Panc1 (cell line): ENCODE measurements at regions not wholly inside any gene's neighbourhood (a gene's known extent, or its start where the extent isn't known, plus 50 kb on each side); places are given as distances from the start of the nearest gene placed in this dataset.

Experiments
- CTCF ChIP-seq: fragments of 450-650 bp; IDR thresholded peaks from 2 replicates; pipeline ENCODE4 v1.5.1; 2017; ENCODE audit warnings: mild to moderate bottlenecking
- TF ChIP-seq, protein P1 (sequence below), 2 experiments: IDR thresholded peaks; 2 replicates each; pipeline ENCODE4 v1.6.1; 2011 to 2012; ENCODE audit warnings: low read depth in 2 of 2, control low read depth in 1 of 2, low read length in 1 of 2, mild to moderate bottlenecking in 1 of 2, moderate library complexity in 1 of 2; ENCODE audit not compliant: insufficient read depth in 1 of 2

- no peak for TF ChIP-seq CTCF
- TF ChIP-seq, protein P1, sequence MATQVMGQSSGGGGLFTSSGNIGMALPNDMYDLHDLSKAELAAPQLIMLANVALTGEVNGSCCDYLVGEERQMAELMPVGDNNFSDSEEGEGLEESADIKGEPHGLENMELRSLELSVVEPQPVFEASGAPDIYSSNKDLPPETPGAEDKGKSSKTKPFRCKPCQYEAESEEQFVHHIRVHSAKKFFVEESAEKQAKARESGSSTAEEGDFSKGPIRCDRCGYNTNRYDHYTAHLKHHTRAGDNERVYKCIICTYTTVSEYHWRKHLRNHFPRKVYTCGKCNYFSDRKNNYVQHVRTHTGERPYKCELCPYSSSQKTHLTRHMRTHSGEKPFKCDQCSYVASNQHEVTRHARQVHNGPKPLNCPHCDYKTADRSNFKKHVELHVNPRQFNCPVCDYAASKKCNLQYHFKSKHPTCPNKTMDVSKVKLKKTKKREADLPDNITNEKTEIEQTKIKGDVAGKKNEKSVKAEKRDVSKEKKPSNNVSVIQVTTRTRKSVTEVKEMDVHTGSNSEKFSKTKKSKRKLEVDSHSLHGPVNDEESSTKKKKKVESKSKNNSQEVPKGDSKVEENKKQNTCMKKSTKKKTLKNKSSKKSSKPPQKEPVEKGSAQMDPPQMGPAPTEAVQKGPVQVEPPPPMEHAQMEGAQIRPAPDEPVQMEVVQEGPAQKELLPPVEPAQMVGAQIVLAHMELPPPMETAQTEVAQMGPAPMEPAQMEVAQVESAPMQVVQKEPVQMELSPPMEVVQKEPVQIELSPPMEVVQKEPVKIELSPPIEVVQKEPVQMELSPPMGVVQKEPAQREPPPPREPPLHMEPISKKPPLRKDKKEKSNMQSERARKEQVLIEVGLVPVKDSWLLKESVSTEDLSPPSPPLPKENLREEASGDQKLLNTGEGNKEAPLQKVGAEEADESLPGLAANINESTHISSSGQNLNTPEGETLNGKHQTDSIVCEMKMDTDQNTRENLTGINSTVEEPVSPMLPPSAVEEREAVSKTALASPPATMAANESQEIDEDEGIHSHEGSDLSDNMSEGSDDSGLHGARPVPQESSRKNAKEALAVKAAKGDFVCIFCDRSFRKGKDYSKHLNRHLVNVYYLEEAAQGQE (IDR thresholded peaks at IDR 0.05; ENCODE audit: insufficient read depth in 1 of 2, low read depth in 2 of 2, low read length in 1 of 2): no peak
Observed at GRCh38 chr10:120768227-120768626, 82.9 kb upstream of the WDR11 start.
